ENCODE measurements at regions not wholly inside any gene's neighbourhood (a gene's known extent, or its start where the extent isn't known, plus 50 kb on each side); places are given as distances from the start of the nearest gene placed in this dataset.

GRCh38 chr11:29373725-29374124 is 643.1 kb downstream of the KCNA4 start:
- Histone ChIP-seq H3K4me3 (ENCODE audit: low read depth, low read length) (no peak overlapping the region), H3K27me3 (replicated peaks) (no peaks in the 10 kb centered on the region), H3K27ac (no peak overlapping the region), H3K36me3 (replicated peaks) (no peaks in the 10 kb centered on the region)
- DNase-seq = no peak
- in situ Hi-C loops (cut with HindIII; ENCODE audit: low pct_ligation_motif_present, low sequenced_read_pairs) = no loop called here
- no peak for TF ChIP-seq CTCF (IDR thresholded peaks at IDR 0.05; ENCODE audit: low read depth, low read length, missing control alignments)

GRCh38 chr11:29368126-29368525 is 648.7 kb downstream of the KCNA4 start:
- in situ Hi-C loops (cut with HindIII; ENCODE audit: low pct_ligation_motif_present, low sequenced_read_pairs) = no loop called here
- no peak overlapping the region for H3K4me3 ChIP-seq (ENCODE audit: low read depth, low read length)
- H3K27ac ChIP-seq = no peak overlapping the region
- TF ChIP-seq CTCF (IDR thresholded peaks at IDR 0.05; ENCODE audit: low read depth, low read length, missing control alignments) = no peak
- DNase-seq = no peak
- H3K36me3 ChIP-seq (replicated peaks) = no peaks in the 10 kb centered on the region
- H3K27me3 ChIP-seq (replicated peaks) = no peaks in the 10 kb centered on the region

GRCh38 chr11:29364006-29364405 is 652.8 kb downstream of the KCNA4 start:
- no peak overlapping the region for H3K27ac ChIP-seq
- no peak for TF ChIP-seq CTCF (IDR thresholded peaks at IDR 0.05; ENCODE audit: low read depth, low read length, missing control alignments)
- H3K36me3 ChIP-seq (replicated peaks) = no peaks in the 10 kb centered on the region
- H3K27me3 ChIP-seq (replicated peaks) = no peaks in the 10 kb centered on the region
- no peak overlapping the region for H3K4me3 ChIP-seq (ENCODE audit: low read depth, low read length)
- no peak for DNase-seq
- in situ Hi-C loops (cut with HindIII; ENCODE audit: low pct_ligation_motif_present, low sequenced_read_pairs) = no loop called here

- Histone ChIP-seq H3K27me3 (replicated peaks) (no peaks in the 10 kb centered on the region), H3K27ac (no peak overlapping the region), H3K4me3 (ENCODE audit: low read depth, low read length) (no peak overlapping the region), H3K36me3 (replicated peaks) (no peaks in the 10 kb centered on the region)
- no peak for TF ChIP-seq CTCF (IDR thresholded peaks at IDR 0.05; ENCODE audit: low read depth, low read length, missing control alignments)
- no peak for DNase-seq
- in situ Hi-C loops (cut with HindIII; ENCODE audit: low pct_ligation_motif_present, low sequenced_read_pairs) = no loop called here
Measured at GRCh38 chr11:29361369-29361768, 655.5 kb downstream of the KCNA4 start.

GRCh38 chr11:29353833-29354232 is 663.0 kb downstream of the KCNA4 start:
- no peak overlapping the region for H3K4me3 ChIP-seq (ENCODE audit: low read depth, low read length)
- H3K27ac ChIP-seq = no peak overlapping the region
- no peaks in the 10 kb centered on the region for H3K36me3 ChIP-seq (replicated peaks)
- DNase-seq = no peak
- TF ChIP-seq CTCF (IDR thresholded peaks at IDR 0.05; ENCODE audit: low read depth, low read length, missing control alignments) = no peak
- no peaks in the 10 kb centered on the region for H3K27me3 ChIP-seq (replicated peaks)
- in situ Hi-C loops (cut with HindIII; ENCODE audit: low pct_ligation_motif_present, low sequenced_read_pairs) = no loop called here

- Histone ChIP-seq H3K27ac (no peak overlapping the region), H3K27me3 (replicated peaks) (no peaks in the 10 kb centered on the region), H3K36me3 (replicated peaks) (no peaks in the 10 kb centered on the region), H3K4me3 (ENCODE audit: low read depth, low read length) (no peak overlapping the region)
- in situ Hi-C loops (cut with HindIII; ENCODE audit: low pct_ligation_motif_present, low sequenced_read_pairs) = no loop called here
- no peak for DNase-seq
- no peak for TF ChIP-seq CTCF (IDR thresholded peaks at IDR 0.05; ENCODE audit: low read depth, low read length, missing control alignments)
Measured at GRCh38 chr11:29352273-29352795, 664.5 kb downstream of the KCNA4 start.

Measured in brain microvascular endothelial cell (primary cell).